Activated T-helper 2 cell treated with anti-CD3 and anti-CD28 coated beads, Interferon-gamma antibody, Interleukin-2, Interleukin-4, amounts not matched to agents 10 μg/mL and 5 μg/mL and 100 μg/mL, durations not matched to agents 14 hours and 24 hours and 36 hours (primary cell): ENCODE measurements at regions not wholly inside any gene's neighbourhood (a gene's known extent, or its start where the extent isn't known, plus 50 kb on each side); places are given as distances from the start of the nearest gene placed in this dataset.

Experiments
- DNase-seq: peaks from one replicate; pipeline ENCODE4 v3.0.0; 2021; ENCODE audit warnings: low spot score
- H3K27ac Mint-ChIP-seq: one replicate; pipeline ENCODE4 v1.8.0; 2021; ENCODE audit warnings: mixed read lengths
- H3K27me3 Mint-ChIP-seq: one replicate; pipeline ENCODE4 v1.8.0; 2021; ENCODE audit warnings: low read depth, mixed read lengths
- H3K36me3 Mint-ChIP-seq: one replicate; pipeline ENCODE4 v1.8.0; 2021; ENCODE audit warnings: low read depth, mixed read lengths
- H3K4me1 Mint-ChIP-seq: one replicate; pipeline ENCODE4 v1.8.0; 2021; ENCODE audit warnings: low read depth, mixed read lengths
- H3K4me3 Mint-ChIP-seq: one replicate; pipeline ENCODE4 v1.8.0; 2021; ENCODE audit warnings: low read depth, mild to moderate bottlenecking, moderate library complexity, mixed read lengths
- H3K9me3 Mint-ChIP-seq: one replicate; pipeline ENCODE4 v1.8.0; 2021; ENCODE audit warnings: mixed read lengths
- intact Hi-C: fragments of 100-400 bp; cut with micrococcal nuclease; formaldehyde crosslinking; loops from one replicate; pipeline ENCODE4 v1.15.1; 2023

DNA sequence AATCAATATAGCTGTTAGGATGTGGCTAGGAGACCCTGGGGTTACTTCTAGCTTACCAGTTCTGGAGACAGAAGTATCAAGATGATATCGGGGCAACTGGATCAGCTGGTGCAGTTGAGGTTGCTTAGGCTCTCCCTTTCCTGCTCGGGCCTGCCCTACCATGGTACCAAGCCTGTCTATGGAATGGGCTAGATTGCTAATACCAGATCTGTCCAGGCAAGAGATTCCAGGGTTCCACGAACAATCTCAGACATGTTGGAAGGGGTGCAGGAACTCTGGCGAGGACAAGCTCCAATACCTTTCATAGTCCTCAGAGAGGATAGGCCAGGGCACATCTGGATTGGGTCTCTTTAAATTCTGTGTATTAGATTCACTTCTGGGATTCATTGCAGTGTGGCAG, 53.8 kb downstream of the ADM start:
- no peak for DNase-seq
- intact Hi-C loops, result no loop called here
- Mint-ChIP-seq H3K27ac (no peak overlapping the region), H3K4me3 (no peak overlapping the region), H3K36me3 (no peaks in the 10 kb centered on the region), H3K4me1 (no peaks in the 10 kb centered on the region), H3K27me3 (peaks cover 50% of the 10 kb centered on the region), H3K9me3 (no peaks in the 10 kb centered on the region)

DNA sequence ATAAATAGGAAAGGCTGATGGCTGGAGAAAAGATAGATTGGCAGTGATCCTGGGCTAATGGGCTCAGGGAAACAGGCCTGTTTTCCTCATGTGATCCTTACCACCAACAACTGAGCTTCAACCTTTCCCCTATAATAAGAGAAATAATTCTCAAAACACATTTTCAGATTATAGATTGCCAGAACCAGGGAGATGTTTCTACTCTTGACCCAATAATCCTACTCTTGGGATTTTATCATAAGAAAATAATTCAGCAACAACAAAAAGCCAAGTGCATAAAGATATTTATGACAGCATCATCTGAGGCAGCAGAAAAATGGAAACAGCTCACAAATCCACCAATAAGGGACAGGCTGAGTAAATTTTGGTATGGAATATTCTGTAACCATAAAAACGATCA, 54.3 kb downstream of the ADM start:
- Mint-ChIP-seq H3K27ac (no peak overlapping the region), H3K4me3 (no peak overlapping the region), H3K4me1 (no peaks in the 10 kb centered on the region), H3K9me3 (no peaks in the 10 kb centered on the region), H3K27me3 (peaks cover 49% of the 10 kb centered on the region), H3K36me3 (no peaks in the 10 kb centered on the region)
- intact Hi-C loops, result no loop called here
- no peak for DNase-seq

- Mint-ChIP-seq H3K4me3 (no peak overlapping the region), H3K36me3 (no peaks in the 10 kb centered on the region), H3K27ac (no peak overlapping the region), H3K4me1 (no peaks in the 10 kb centered on the region), H3K9me3 (no peaks in the 10 kb centered on the region), H3K27me3 (peaks cover 45% of the 10 kb centered on the region)
- DNase-seq, result no peak
- intact Hi-C loops, result no loop called here
Measured at GRCh38 chr11:10360835-10361234, 56.0 kb downstream of the ADM start.

- no peak for DNase-seq
- H3K9me3 Mint-ChIP-seq, result no peaks in the 10 kb centered on the region
- H3K27me3 Mint-ChIP-seq, result peaks cover 19% of the 10 kb centered on the region
- no peak overlapping the region for H3K27ac Mint-ChIP-seq
- peaks cover 3% of the 10 kb centered on the region for H3K4me1 Mint-ChIP-seq
- intact Hi-C loops, result no loop called here
- no peak overlapping the region for H3K4me3 Mint-ChIP-seq
- no peaks in the 10 kb centered on the region for H3K36me3 Mint-ChIP-seq
Measured at GRCh38 chr11:10365045-10365444, 60.2 kb downstream of the ADM start.

DNA sequence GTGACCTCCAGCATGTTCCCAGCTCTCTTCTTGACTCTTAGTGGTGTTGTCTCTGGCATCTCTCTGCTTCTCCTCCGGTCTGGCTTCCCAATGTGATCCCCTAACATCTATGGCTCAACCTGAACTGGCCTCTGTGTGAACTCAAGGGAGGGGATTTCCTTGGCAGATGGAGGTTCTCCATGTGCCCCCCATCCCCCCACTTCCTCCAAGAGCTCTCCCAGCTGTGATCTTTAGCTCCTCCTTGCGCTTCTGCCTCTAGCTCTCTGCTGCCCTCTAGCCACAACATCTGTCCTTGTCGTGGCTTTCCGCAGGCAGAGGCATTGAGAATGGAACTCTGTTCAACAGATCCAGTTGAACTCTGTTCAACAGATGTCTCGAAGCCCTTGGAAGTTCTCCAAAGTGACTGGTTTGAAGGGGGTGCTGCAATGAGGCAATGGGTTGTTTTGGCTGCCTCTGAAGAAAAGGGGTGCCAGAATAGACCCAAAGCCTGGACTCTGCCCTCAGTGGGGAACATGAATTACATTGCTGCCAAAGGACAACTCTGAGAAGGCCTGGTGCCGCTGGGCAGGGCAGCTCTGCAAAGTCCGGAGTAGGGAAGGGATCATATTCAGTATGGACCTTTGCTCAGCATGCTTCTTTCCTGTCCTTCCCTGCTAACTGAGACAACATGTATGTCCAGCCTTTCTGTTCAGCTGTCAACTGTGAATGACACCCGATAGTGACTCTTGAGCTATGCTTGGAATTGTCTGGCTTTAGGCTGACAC, 61.9 kb downstream of the ADM start:
- Mint-ChIP-seq H3K27ac (no peak overlapping the region), H3K36me3 (no peaks in the 10 kb centered on the region), H3K27me3 (peaks cover 17% of the 10 kb centered on the region), H3K4me3 (no peak overlapping the region), H3K9me3 (no peaks in the 10 kb centered on the region), H3K4me1 (peaks cover 3% of the 10 kb centered on the region)
- intact Hi-C loops, result no loop called here
- DNase-seq, result peak; percentile 46

- H3K27ac Mint-ChIP-seq, result no peak overlapping the region
- H3K4me1 Mint-ChIP-seq, result peaks cover 3% of the 10 kb centered on the region
- H3K9me3 Mint-ChIP-seq, result no peaks in the 10 kb centered on the region
- H3K36me3 Mint-ChIP-seq, result no peaks in the 10 kb centered on the region
- intact Hi-C loops, result no loop called here
- no peak for DNase-seq
- H3K4me3 Mint-ChIP-seq, result no peak overlapping the region
- peaks cover 11% of the 10 kb centered on the region for H3K27me3 Mint-ChIP-seq
Measured at GRCh38 chr11:10371926-10372641, 67.2 kb downstream of the ADM start.

DNA sequence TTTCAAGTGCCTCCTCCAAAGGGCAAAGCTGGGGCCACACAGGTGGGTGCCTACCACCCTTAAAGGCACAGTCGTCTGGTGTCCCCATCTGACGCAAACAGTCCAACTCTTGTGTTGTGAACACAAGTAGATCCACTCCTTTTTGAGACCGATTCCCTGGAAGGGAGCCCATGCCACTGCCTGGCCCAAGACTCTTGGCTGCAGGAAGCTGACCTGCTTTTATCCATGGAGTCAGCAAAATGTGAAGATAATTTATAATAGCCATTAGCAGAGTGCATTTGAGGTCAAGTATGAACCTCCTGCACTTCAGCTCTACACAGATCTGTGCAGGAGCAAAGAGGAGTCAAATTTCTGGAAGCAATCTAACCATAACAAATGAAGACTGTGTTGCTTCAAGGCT, 68.5 kb downstream of the ADM start:
- peaks cover 11% of the 10 kb centered on the region for H3K27me3 Mint-ChIP-seq
- peaks cover 3% of the 10 kb centered on the region for H3K4me1 Mint-ChIP-seq
- H3K9me3 Mint-ChIP-seq, result no peaks in the 10 kb centered on the region
- H3K4me3 Mint-ChIP-seq, result no peak overlapping the region
- intact Hi-C loops, result no loop called here
- no peak overlapping the region for H3K27ac Mint-ChIP-seq
- DNase-seq, result no peak
- H3K36me3 Mint-ChIP-seq, result no peaks in the 10 kb centered on the region

DNA sequence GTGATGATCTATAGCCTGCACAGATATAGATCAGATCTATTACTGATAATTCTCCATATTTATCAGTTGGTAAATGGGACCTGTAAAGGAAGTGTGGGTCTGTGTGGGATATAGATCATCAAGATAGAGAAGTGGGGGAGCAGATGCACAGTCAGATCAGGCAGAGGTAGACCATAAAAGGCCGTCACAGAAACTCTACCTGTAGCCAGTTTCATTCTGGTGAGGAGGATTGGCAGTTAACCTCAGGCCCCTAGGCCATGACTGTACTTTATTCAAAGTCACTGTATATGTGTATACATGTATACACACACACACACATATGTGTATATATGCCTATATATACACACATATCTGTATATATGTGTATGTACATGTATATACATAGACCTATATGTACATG, 69.1 kb downstream of the ADM start:
- no peaks in the 10 kb centered on the region for H3K9me3 Mint-ChIP-seq
- H3K4me3 Mint-ChIP-seq, result no peak overlapping the region
- H3K4me1 Mint-ChIP-seq, result peaks cover 3% of the 10 kb centered on the region
- intact Hi-C loops, result no loop called here
- no peak overlapping the region for H3K27ac Mint-ChIP-seq
- peaks cover 11% of the 10 kb centered on the region for H3K27me3 Mint-ChIP-seq
- no peak for DNase-seq
- no peaks in the 10 kb centered on the region for H3K36me3 Mint-ChIP-seq

- H3K36me3 Mint-ChIP-seq, result no peaks in the 10 kb centered on the region
Measured at GRCh38 chr11:10374386-10374785, 69.5 kb downstream of the ADM start.

DNA sequence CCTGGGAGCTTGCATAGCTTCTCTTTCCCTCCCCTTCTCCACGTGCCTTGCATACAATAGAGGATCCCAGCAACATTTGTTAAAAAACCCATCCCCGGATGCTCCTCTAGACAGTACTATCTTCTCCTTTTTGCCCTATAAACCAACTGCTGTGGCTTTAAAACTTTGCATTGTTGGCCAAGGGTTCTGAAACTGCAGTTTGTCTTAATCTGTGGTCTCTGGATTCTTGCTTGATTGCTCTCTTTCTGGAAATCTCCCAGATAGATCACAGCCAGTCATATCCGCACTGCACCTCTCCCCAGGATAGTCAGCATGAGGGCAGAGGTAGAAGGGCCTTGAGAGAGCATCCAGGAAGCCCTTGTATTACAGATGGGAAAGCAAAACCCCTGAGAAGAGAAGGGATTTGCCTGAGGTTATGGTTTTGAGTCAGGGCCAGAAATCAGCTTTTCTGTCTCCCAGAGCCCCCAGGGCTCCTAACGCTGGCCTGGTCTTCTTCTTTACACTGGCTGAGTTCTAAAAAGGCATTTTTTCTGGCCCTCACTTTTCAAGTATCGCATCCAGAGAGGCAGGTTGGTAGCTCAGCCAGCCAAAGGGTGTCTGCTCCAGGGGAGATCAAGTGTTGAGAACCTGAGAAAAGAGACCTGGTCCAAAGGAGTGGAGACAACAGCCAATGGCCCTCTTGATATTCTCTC, 70.6 kb downstream of the ADM start:
- H3K27me3 Mint-ChIP-seq, result peaks cover 9% of the 10 kb centered on the region
- no peaks in the 10 kb centered on the region for H3K36me3 Mint-ChIP-seq
- intact Hi-C loops, result no loop called here
- no peak overlapping the region for H3K27ac Mint-ChIP-seq
- no peak overlapping the region for H3K4me3 Mint-ChIP-seq
- peaks cover 3% of the 10 kb centered on the region for H3K4me1 Mint-ChIP-seq
- H3K9me3 Mint-ChIP-seq, result no peaks in the 10 kb centered on the region
- DNase-seq, result no peak

More at GRCh38 chr11:10374386-10374785, 69.5 kb downstream of the ADM start:
- no peak overlapping the region for H3K27ac Mint-ChIP-seq
- intact Hi-C loops, result no loop called here
- no peak overlapping the region for H3K4me3 Mint-ChIP-seq
- peaks cover 11% of the 10 kb centered on the region for H3K27me3 Mint-ChIP-seq
- H3K9me3 Mint-ChIP-seq, result no peaks in the 10 kb centered on the region
- H3K4me1 Mint-ChIP-seq, result peaks cover 3% of the 10 kb centered on the region
- no peak for DNase-seq

GRCh38 chr11:10376061-10376460, 71.2 kb downstream of the ADM start:
- intact Hi-C loops, result no loop called here
- Mint-ChIP-seq H3K9me3 (no peaks in the 10 kb centered on the region), H3K27me3 (peaks cover 9% of the 10 kb centered on the region), H3K4me3 (no peak overlapping the region), H3K27ac (no peak overlapping the region), H3K4me1 (peaks cover 3% of the 10 kb centered on the region), H3K36me3 (no peaks in the 10 kb centered on the region)
- DNase-seq, result no peak

DNA sequence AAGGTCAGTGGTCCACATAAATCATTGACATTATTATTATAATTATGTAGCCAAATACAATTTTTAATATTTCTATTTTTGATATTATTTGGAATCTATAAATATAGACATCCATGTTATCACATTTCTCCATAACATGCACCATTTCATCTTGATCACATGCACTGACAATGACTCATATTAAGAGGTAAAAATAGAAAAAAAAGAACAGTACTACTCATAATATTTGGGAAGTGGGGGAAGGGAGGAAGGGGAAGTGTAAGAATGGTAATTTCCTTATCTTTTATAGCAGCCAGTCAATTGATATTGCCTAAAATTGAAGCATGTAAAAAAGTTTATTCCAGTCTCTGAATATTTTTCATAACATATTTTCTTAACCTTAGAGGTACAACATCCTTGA, 72.3 kb downstream of the ADM start:
- Mint-ChIP-seq H3K4me1 (peaks cover 3% of the 10 kb centered on the region), H3K27ac (no peak overlapping the region), H3K27me3 (peaks cover 7% of the 10 kb centered on the region), H3K36me3 (no peaks in the 10 kb centered on the region), H3K4me3 (no peak overlapping the region), H3K9me3 (no peaks in the 10 kb centered on the region)
- intact Hi-C loops, result no loop called here
- DNase-seq, result no peak

DNA sequence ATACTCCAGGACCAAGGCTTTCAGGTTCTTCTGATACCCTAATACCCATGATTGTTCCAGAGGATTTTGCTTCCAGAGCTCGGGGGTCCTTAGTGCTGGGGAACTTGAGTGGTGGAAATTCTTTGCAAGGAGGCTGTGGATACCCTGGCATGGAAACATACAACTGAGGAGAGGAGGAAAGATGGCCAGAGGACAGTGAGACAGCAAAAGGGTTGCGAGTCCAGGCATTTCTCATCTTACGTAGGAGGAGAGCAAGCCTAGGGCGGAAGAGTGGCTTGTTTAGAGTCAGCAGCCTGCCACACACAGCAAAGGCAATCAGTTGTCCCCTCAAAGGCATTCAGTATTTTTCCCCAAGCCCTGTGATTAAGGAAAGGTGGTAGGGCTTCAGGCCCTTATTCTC, 73.5 kb downstream of the ADM start:
- Mint-ChIP-seq H3K27ac (no peak overlapping the region), H3K36me3 (no peaks in the 10 kb centered on the region), H3K27me3 (no peaks in the 10 kb centered on the region), H3K4me3 (no peak overlapping the region), H3K9me3 (no peaks in the 10 kb centered on the region), H3K4me1 (peaks cover 3% of the 10 kb centered on the region)
- no peak for DNase-seq
- intact Hi-C loops, result no loop called here
